HEK293 (cell line): ENCODE measurements at regions not wholly inside any gene's neighbourhood (a gene's known extent, or its start where the extent isn't known, plus 50 kb on each side); places are given as distances from the start of the nearest gene placed in this dataset.

Source experiments
- CTCF ChIA-PET: fragments of 350-600 bp; formaldehyde crosslinking; extraction: SDS; loops from one replicate; lab custom pipeline; 2021; ENCODE audit warnings: antibody characterized with exemption; lab: Yijun Ruan, JAX
- POLR2A ChIA-PET: fragments of 300-600 bp; formaldehyde crosslinking; extraction: SDS; loops from one replicate; lab custom pipeline; 2020; ENCODE audit warnings: antibody characterized with exemption, inconsistent platforms; lab: Yijun Ruan, JAX
- H3K27ac ChIP-seq: fragments of 200-500 bp; sonication (Bioruptor generic); 2 replicates; pipeline ENCODE4 v1.5.1; 2014; ENCODE audit warnings: low read depth, low read length, control low read depth, inconsistent platforms; ENCODE audit errors: extremely low read depth
- H3K36me3 ChIP-seq, 2 experiments: fragments of 200-500 bp in 1 of 2; sonication (Bioruptor generic) in 1 of 2; 1 replicate in 1 of 2; 2 replicates in 1 of 2; pipeline ENCODE4 v1.5.1; 2014 to 2017; ENCODE audit warnings: inconsistent platforms in 2 of 2, low read length in 2 of 2; ENCODE audit not compliant: control insufficient read depth in 2 of 2, insufficient read depth in 1 of 2
- H3K4me1 ChIP-seq: fragments of 200-500 bp; sonication (Bioruptor generic); 2 replicates; pipeline ENCODE4 v1.5.1; 2014; ENCODE audit warnings: mild to moderate bottlenecking, low read length, inconsistent platforms; ENCODE audit not compliant: control insufficient read depth, insufficient read depth
- H3K4me3 ChIP-seq: 2 replicates; pipeline ENCODE4 v1.5.1; 2011; ENCODE audit warnings: low read depth, mild to moderate bottlenecking, control low read depth, low read length, moderate library complexity
- H3K9me3 ChIP-seq: fragments of 200-500 bp; sonication (Bioruptor generic); 2 replicates; pipeline ENCODE4 v1.5.1; 2014; ENCODE audit warnings: low read depth, low read length, inconsistent platforms; ENCODE audit not compliant: control insufficient read depth, insufficient read depth
- GLI4 ChIP-seq: fragments of 450-650 bp; formaldehyde crosslinking; IDR thresholded peaks from 2 replicates; pipeline ENCODE4 v1.5.1; 2016; ENCODE audit warnings: missing biosample characterization, missing genetic modification characterization
- HOXD13 ChIP-seq: sonication (generic); formaldehyde crosslinking; IDR thresholded peaks from 2 replicates; pipeline ENCODE4 v1.8.0; 2022; ENCODE audit warnings: missing genetic modification reagents, borderline replicate concordance
- KLF16 ChIP-seq: fragments of 450-650 bp; formaldehyde crosslinking; IDR thresholded peaks from 2 replicates; pipeline ENCODE4 v1.5.1; 2017; ENCODE audit warnings: missing biosample characterization, missing genetic modification characterization
- KLF9 ChIP-seq: fragments of 450-650 bp; formaldehyde crosslinking; IDR thresholded peaks from 2 replicates; pipeline ENCODE4 v1.5.1; 2016; ENCODE audit warnings: missing biosample characterization, missing genetic modification characterization, low read depth
- REPIN1 ChIP-seq: fragments of 450-650 bp; formaldehyde crosslinking; IDR thresholded peaks from 2 replicates; pipeline ENCODE4 v1.5.1; 2017; ENCODE audit warnings: missing biosample characterization, missing genetic modification characterization, low read depth
- SALL2 ChIP-seq: fragments of 450-650 bp; formaldehyde crosslinking; IDR thresholded peaks from 2 replicates; pipeline ENCODE4 v1.5.0; 2017; ENCODE audit warnings: missing biosample characterization, mild to moderate bottlenecking, missing genetic modification characterization, borderline replicate concordance
- SCRT2 ChIP-seq: fragments of 450-650 bp; formaldehyde crosslinking; IDR thresholded peaks from 2 replicates; pipeline ENCODE4 v1.5.1; 2016; ENCODE audit warnings: missing biosample characterization, missing genetic modification characterization
- SP3 ChIP-seq: fragments of 450-650 bp; formaldehyde crosslinking; IDR thresholded peaks from 2 replicates; pipeline ENCODE4 v1.5.1; 2016; ENCODE audit warnings: missing biosample characterization, missing genetic modification characterization
- ZBTB7A ChIP-seq: fragments of 450-650 bp; formaldehyde crosslinking; IDR thresholded peaks from 2 replicates; pipeline ENCODE4 v1.5.1; 2016; ENCODE audit warnings: low read depth, missing biosample characterization, missing genetic modification characterization
- ZNF121 ChIP-seq: fragments of 450-650 bp; formaldehyde crosslinking; IDR thresholded peaks from 2 replicates; pipeline ENCODE4 v1.5.1; 2016; ENCODE audit warnings: missing biosample characterization, missing genetic modification characterization
- ZNF155 ChIP-seq: fragments of 450-650 bp; formaldehyde crosslinking; IDR thresholded peaks from 2 replicates; pipeline ENCODE4 v1.5.1; 2016; ENCODE audit warnings: missing biosample characterization, missing genetic modification characterization
- ZNF214 ChIP-seq: fragments of 450-650 bp; formaldehyde crosslinking; IDR thresholded peaks from 2 replicates; pipeline ENCODE4 v1.5.1; 2017; ENCODE audit warnings: missing biosample characterization, mild to moderate bottlenecking, missing genetic modification characterization, borderline replicate concordance
- ZNF302 ChIP-seq: fragments of 450-650 bp; formaldehyde crosslinking; IDR thresholded peaks from 2 replicates; pipeline ENCODE4 v1.5.1; 2016; ENCODE audit warnings: missing biosample characterization, missing genetic modification characterization, low read depth
- ZNF335 ChIP-seq: fragments of 450-650 bp; formaldehyde crosslinking; conservative IDR thresholded peaks from 2 replicates; pipeline ENCODE4 v1.5.1; 2016; ENCODE audit warnings: missing biosample characterization, missing genetic modification characterization
- ZNF354C ChIP-seq: fragments of 450-650 bp; formaldehyde crosslinking; IDR thresholded peaks from 2 replicates; pipeline ENCODE4 v1.5.1; 2016; ENCODE audit warnings: missing biosample characterization, missing genetic modification characterization, low read depth, borderline replicate concordance
- ZNF514 ChIP-seq: fragments of 450-650 bp; formaldehyde crosslinking; IDR thresholded peaks from 2 replicates; pipeline ENCODE4 v1.5.1; 2016; ENCODE audit warnings: missing biosample characterization, missing genetic modification characterization
- ZNF548 ChIP-seq: fragments of 450-650 bp; formaldehyde crosslinking; IDR thresholded peaks from 2 replicates; pipeline ENCODE4 v1.5.1; 2016; ENCODE audit warnings: missing biosample characterization, missing genetic modification characterization
- ZNF560 ChIP-seq: fragments of 450-650 bp; formaldehyde crosslinking; IDR thresholded peaks from 2 replicates; pipeline ENCODE4 v1.5.1; 2017; ENCODE audit warnings: missing biosample characterization, missing genetic modification characterization, borderline replicate concordance
- ZNF561 ChIP-seq: fragments of 450-650 bp; IDR thresholded peaks from 2 replicates; pipeline ENCODE4 v1.5.1; 2018; ENCODE audit warnings: missing biosample characterization, missing genetic modification characterization, borderline replicate concordance
- ZNF623 ChIP-seq: fragments of 450-650 bp; formaldehyde crosslinking; IDR thresholded peaks from 2 replicates; pipeline ENCODE4 v1.5.1; 2016; ENCODE audit warnings: missing biosample characterization, missing genetic modification characterization
- ZNF629 ChIP-seq: fragments of 450-650 bp; formaldehyde crosslinking; IDR thresholded peaks from 2 replicates; pipeline ENCODE4 v1.5.1; 2017; ENCODE audit warnings: missing biosample characterization, missing genetic modification characterization
- TF ChIP-seq, protein P1 (sequence below): fragments of 450-650 bp; formaldehyde crosslinking; IDR thresholded peaks from 2 replicates; pipeline ENCODE4 v1.5.1; 2016; ENCODE audit warnings: missing biosample characterization, missing genetic modification characterization
- TF ChIP-seq, protein P2 (sequence below): fragments of 450-650 bp; formaldehyde crosslinking; IDR thresholded peaks from 2 replicates; pipeline ENCODE4 v1.5.1; 2017; ENCODE audit warnings: missing biosample characterization, missing genetic modification characterization

DNA sequence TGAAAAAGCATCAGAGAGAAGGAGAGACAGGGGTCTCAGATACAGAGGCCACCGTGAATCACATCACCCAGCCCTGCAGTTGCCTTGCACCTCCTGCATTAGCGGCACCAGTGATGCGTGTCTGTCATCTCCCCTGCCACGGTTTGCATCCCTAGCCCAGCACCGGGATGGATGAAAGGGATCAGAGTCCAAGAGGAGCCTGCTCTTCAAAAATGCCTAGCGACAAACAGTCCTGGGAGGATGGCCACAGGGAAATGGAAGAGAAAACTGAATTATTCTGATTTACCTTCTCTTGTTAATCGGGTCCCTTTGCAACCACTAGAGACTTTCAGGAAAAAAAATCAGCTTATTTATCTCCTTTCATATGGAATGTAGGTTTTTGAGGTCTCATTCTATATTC, 495.6 kb upstream of the KIRREL3 start (continued):
- TF ChIP-seq GLI4 (no peak), REPIN1 (tag by site-specific recombination) (no peak), KLF9 (tag by site-specific recombination) (no peak), ZNF354C (tag by site-specific recombination) (no peak), SALL2 (tag by site-specific recombination) (no peak), ZNF623 (tag by site-specific recombination) (no peak), ZNF214 (no peak), ZNF548 (tag by site-specific recombination) (no peak), SP3 (tag by site-specific recombination) (no peak), ZNF560 (tag by site-specific recombination) (no peak), ZBTB7A (tag by site-specific recombination) (no peak)
- TF ChIP-seq, protein P1, sequence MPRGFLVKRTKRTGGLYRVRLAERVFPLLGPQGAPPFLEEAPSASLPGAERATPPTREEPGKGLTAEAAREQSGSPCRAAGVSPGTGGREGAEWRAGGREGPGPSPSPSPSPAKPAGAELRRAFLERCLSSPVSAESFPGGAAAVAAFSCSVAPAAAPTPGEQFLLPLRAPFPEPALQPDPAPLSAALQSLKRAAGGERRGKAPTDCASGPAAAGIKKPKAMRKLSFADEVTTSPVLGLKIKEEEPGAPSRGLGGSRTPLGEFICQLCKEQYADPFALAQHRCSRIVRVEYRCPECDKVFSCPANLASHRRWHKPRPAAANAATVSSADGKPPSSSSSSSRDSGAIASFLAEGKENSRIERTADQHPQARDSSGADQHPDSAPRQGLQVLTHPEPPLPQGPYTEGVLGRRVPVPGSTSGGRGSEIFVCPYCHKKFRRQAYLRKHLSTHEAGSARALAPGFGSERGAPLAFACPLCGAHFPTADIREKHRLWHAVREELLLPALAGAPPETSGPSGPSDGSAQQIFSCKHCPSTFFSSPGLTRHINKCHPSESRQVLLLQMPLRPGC (tag by site-specific recombination): no peak

DNA sequence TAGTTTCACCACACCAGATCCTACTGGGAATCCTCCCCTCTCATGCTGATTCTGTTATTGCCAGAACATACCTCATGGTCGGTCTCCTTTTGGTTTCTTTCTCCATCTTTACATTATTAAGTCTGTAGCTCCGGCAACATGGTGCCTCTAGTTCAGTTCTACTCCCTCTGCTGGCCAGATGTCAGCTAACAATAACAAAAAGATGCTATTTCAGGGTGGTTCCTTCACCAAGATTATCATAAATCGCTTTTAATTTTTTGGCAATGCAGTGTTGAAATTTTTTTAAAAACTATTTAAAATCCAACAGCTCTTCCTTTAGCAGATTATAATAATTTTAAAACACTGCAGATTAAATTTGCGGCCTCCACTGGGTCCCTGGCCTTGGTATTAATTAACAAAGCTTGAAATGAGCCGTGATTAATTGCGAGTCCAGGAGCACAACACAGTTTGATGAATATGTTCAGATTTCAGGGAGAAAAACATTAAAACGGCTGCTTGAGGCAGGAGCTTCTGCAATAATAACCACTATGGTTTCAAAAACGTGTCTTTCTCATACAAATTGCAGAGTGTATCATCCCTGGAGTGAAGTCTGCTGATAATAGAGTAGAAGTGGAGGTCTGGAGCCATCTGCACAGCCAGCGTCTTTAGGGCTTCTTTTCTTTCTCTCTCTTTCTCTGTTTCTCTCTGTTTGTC, 492.9 kb upstream of the KIRREL3 start:
- CTCF ChIA-PET: interaction anchor here (0.5 to 2.0 kb wide), 12 partner anchors 8 to 1052 kb away, joined by 3 to 12 read pairs (median 3); no protein-coding TSS in a partner anchor
- H3K36me3 ChIP-seq: no peaks in the 10 kb centered on the region
- TF ChIP-seq ZNF548 (tag by site-specific recombination) (no peak), ZNF629 (no peak), HOXD13 (no peak), SCRT2 (no peak), ZNF335 (tag by site-specific recombination) (no peak), ZNF302 (tag by site-specific recombination) (no peak), ZNF561 (tag by site-specific recombination) (no peak), GLI4 (no peak), ZNF514 (tag by site-specific recombination) (no peak), KLF16 (tag by site-specific recombination) (no peak), ZNF155 (tag by site-specific recombination) (no peak), ZNF121 (tag by site-specific recombination) (no peak)
- TF ChIP-seq, protein P2, sequence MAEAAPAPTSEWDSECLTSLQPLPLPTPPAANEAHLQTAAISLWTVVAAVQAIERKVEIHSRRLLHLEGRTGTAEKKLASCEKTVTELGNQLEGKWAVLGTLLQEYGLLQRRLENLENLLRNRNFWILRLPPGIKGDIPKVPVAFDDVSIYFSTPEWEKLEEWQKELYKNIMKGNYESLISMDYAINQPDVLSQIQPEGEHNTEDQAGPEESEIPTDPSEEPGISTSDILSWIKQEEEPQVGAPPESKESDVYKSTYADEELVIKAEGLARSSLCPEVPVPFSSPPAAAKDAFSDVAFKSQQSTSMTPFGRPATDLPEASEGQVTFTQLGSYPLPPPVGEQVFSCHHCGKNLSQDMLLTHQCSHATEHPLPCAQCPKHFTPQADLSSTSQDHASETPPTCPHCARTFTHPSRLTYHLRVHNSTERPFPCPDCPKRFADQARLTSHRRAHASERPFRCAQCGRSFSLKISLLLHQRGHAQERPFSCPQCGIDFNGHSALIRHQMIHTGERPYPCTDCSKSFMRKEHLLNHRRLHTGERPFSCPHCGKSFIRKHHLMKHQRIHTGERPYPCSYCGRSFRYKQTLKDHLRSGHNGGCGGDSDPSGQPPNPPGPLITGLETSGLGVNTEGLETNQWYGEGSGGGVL (tag by site-specific recombination): no peak
- TF ChIP-seq, all 188 proteins: peak for 0
- Histone ChIP-seq H3K4me1 (no peaks in the 10 kb centered on the region), H3K27ac (no peak overlapping the region), H3K9me3 (no peaks in the 10 kb centered on the region), H3K4me3 (no peak overlapping the region)
- POLR2A ChIA-PET: no interaction called here
